HepG2 (cell line): ENCODE measurements at regions not wholly inside any gene's neighbourhood (a gene's known extent, or its start where the extent isn't known, plus 50 kb on each side); places are given as distances from the start of the nearest gene placed in this dataset.

ENCODE experiments used
- ATAC-seq: fragments of 200-7000 bp; cut with Tn5 transposase; 3 replicates; pipeline ENCODE4 v1.9.1; 2020; ENCODE audit warnings: mild to moderate bottlenecking, moderate library complexity
- BruUV-seq: library from RNA; stranded (reverse); fragments of 400-500 nt; replicated peaks from 2 replicates; lab custom pipeline; 2021; lab: Mats Ljungman, UMichigan
- CTCF ChIA-PET: fragments of 300-600 bp; formaldehyde crosslinking; extraction: SDS; loops from one replicate; lab custom pipeline; 2021; ENCODE audit warnings: low total read pairs, inconsistent platforms, low intra/inter-chr PET ratio; lab: Yijun Ruan, JAX
- POLR2A ChIA-PET: fragments of 350-600 bp; sonication (Branson Sonifier 250); formaldehyde crosslinking; loops from one replicate; lab custom pipeline; 2020; ENCODE audit warnings: antibody characterized with exemption, inconsistent platforms; lab: Yijun Ruan, JAX
- DNase-seq: peaks from one replicate; pipeline ENCODE4 v3.0.0-alpha.2; 2015; ENCODE audit warnings: low spot score
- FAIRE-seq: peaks from 3 replicates; lab custom pipeline; 2011; peaks lifted over from hg19 to GRCh38; lab: Jason Lieb, UNC
- H2AFZ ChIP-seq: one replicate; pipeline ENCODE4 v1.6.1; 2011; ENCODE audit warnings: low read length, inconsistent platforms
- H3K27ac ChIP-seq: fragments of 300-600 bp; 3 replicates; pipeline ENCODE4 v1.8.0; 2011; ENCODE audit warnings: mixed run types, mild to moderate bottlenecking, mixed read lengths, low read length, inconsistent platforms; ENCODE audit not compliant: insufficient read depth; ENCODE audit errors: extremely low read length
- H3K27me3 ChIP-seq, 2 experiments: fragments of 200-600 bp in 1 of 2; 2 replicates in 1 of 2; 3 replicates in 1 of 2; pipeline versions ENCODE4 v1.6.0 to v1.8.0; 2011; ENCODE audit warnings: low read length in 2 of 2, mild to moderate bottlenecking in 2 of 2, moderate library complexity in 2 of 2, inconsistent platforms in 1 of 2; ENCODE audit not compliant: insufficient read depth in 2 of 2, control insufficient read depth in 1 of 2
- H3K36me3 ChIP-seq, 2 experiments: fragments of 200-600 bp in 1 of 2; replicated peaks in 1 of 2; 2 replicates in 1 of 2; 3 replicates in 1 of 2; pipeline versions ENCODE4 v1.5.1 to v1.8.0; 2011; ENCODE audit warnings: low read length in 2 of 2, inconsistent platforms in 1 of 2; ENCODE audit not compliant: insufficient read depth in 2 of 2, control insufficient read depth in 1 of 2
- H3K4me1 ChIP-seq: 2 replicates; pipeline ENCODE4 v1.5.1; 2012; ENCODE audit warnings: low read length, inconsistent platforms; ENCODE audit not compliant: insufficient read depth
- H3K4me2 ChIP-seq: 2 replicates; pipeline ENCODE4 v1.6.0; 2011; ENCODE audit warnings: low read depth, low read length, inconsistent platforms
- H3K4me3 ChIP-seq, 3 experiments: fragments of 200-600 bp in 1 of 3; sonication (generic), shearing (Covaris generic) in 1 of 3; replicated peaks in 1 of 3; 2 replicates each; pipeline ENCODE4 v1.5.1; 2011 to 2016; ENCODE audit warnings: low read length in 3 of 3, inconsistent platforms in 2 of 3, low read depth in 2 of 3, mild to moderate bottlenecking in 2 of 3, control low read depth in 1 of 3, mixed read lengths in 1 of 3; ENCODE audit not compliant: insufficient read depth in 1 of 3
- H3K79me2 ChIP-seq: one replicate; pipeline ENCODE4 v1.6.1; 2011; ENCODE audit warnings: low read length, inconsistent platforms; ENCODE audit not compliant: insufficient read depth
- H3K9ac ChIP-seq: 2 replicates; pipeline ENCODE4 v1.6.0; 2011; ENCODE audit warnings: mild to moderate bottlenecking, low read depth, low read length, inconsistent platforms; ENCODE audit not compliant: insufficient read depth
- H3K9me3 ChIP-seq: 2 replicates; pipeline ENCODE4 v1.5.1; 2012; ENCODE audit warnings: mild to moderate bottlenecking, low read length
- H4K20me1 ChIP-seq: 2 replicates; pipeline ENCODE4 v1.6.0; 2011; ENCODE audit warnings: inconsistent platforms, mild to moderate bottlenecking, low read length, moderate library complexity; ENCODE audit not compliant: insufficient read depth
- BRF2 ChIP-seq: sonication (generic); formaldehyde crosslinking; IDR thresholded peaks from 2 replicates; pipeline ENCODE4 v1.8.1; 2022; ENCODE audit warnings: mild to moderate bottlenecking, missing genetic modification reagents
- MLX ChIP-seq: IDR thresholded peaks from 2 replicates; pipeline ENCODE4 v1.6.1; 2016
- MLXIP ChIP-seq: sonication (generic); formaldehyde crosslinking; IDR thresholded peaks from 2 replicates; pipeline ENCODE4 v1.9.0; 2021; ENCODE audit warnings: missing genetic modification reagents, borderline replicate concordance
- SIX4 ChIP-seq: sonication (generic); formaldehyde crosslinking; IDR thresholded peaks from 2 replicates; pipeline ENCODE4 v1.4.0; 2020; ENCODE audit warnings: missing genetic modification reagents
- SP2 ChIP-seq: sonication (generic); formaldehyde crosslinking; IDR thresholded peaks from 2 replicates; pipeline ENCODE4 v1.5.1; 2020; ENCODE audit warnings: mild to moderate bottlenecking, missing genetic modification reagents
- ZHX2 ChIP-seq, 2 experiments: sonication (generic) in 1 of 2; formaldehyde crosslinking in 1 of 2; IDR thresholded peaks; 2 replicates each; pipeline versions ENCODE4 v1.6.1 to v1.9.0; 2014 to 2022; ENCODE audit warnings: antibody characterized with exemption in 1 of 2, borderline replicate concordance in 1 of 2, inconsistent platforms in 1 of 2, low read depth in 1 of 2, missing genetic modification reagents in 1 of 2
- ZNF18 ChIP-seq: sonication (generic); formaldehyde crosslinking; IDR thresholded peaks from 2 replicates; pipeline ENCODE4 v1.8.0; 2022; ENCODE audit warnings: mild to moderate bottlenecking, missing genetic modification reagents; ENCODE audit not compliant: insufficient replicate concordance
- ZNF224 ChIP-seq: sonication (generic); formaldehyde crosslinking; IDR thresholded peaks from 2 replicates; pipeline ENCODE4 v1.5.0; 2020; ENCODE audit warnings: mild to moderate bottlenecking, missing genetic modification reagents
- WGBS: methylation state at CpG from one replicate; pipeline ENCODE4 v1.1.6; 2017; ENCODE audit warnings: low lambda C conversion rate; 5-methylcytosine and 5-hydroxymethylcytosine counted together
- in situ Hi-C: cut with HindIII; loops from 2 replicates; pipeline ENCODE4 v1.10.0; 2017; ENCODE audit warnings: low pct_unique_long_range_greater_than_20kb; ENCODE audit not compliant: extremely low pct_ligation_motif_present
- intact Hi-C: fragments of 100-400 bp; cut with micrococcal nuclease; formaldehyde crosslinking; loops from one replicate; pipeline ENCODE4 v1.10.0; 2022; ENCODE audit not compliant: unreplicated experiment

DNA sequence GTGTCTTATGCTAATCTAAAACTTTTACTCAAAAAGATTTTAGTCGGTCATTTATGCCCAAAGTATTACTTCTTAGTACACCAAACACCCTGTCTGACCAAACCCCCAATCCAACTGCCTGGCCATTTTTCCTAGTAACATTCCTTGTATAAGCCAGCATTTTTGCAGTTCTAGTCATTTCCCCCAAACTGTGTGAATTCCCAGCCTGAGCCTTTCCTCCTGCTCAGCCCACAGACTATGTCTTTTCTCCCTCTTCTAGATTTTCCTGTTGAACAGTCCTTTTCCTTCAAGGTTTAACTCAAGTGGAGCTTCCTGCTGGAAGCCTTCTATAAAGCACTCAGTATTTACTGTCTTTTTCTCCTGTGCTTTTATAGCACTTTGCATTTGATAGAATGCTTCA is 843.8 kb downstream of the USP25 start:
- no peak overlapping the region for H2AFZ ChIP-seq
- H3K36me3 ChIP-seq, result no peaks in the 10 kb centered on the region
- H3K4me3 ChIP-seq, result no peak overlapping the region
- no peak overlapping the region for H3K9ac ChIP-seq
- intact Hi-C loops, result no loop called here
- FAIRE-seq, result no peak
- H3K27ac ChIP-seq, result no peak overlapping the region
- POLR2A ChIA-PET, result no interaction called here
- no peak for ATAC-seq
- WGBS, result 81% methylated on average over 1 of the region's 1 CpG
- no peaks in the 10 kb centered on the region for H3K9me3 ChIP-seq
- in situ Hi-C loops, result no loop called here
- no peak overlapping the region for H3K4me2 ChIP-seq
- TF ChIP-seq MLXIP (CRISPR knock-in tag), result no peak
- no peak for TF ChIP-seq ZHX2 (IDR thresholded peaks at IDR 0.05; ENCODE audit: low read depth)
- TF ChIP-seq ZHX2 (CRISPR knock-in tag; IDR thresholded peaks at IDR 0.05; ENCODE audit: borderline replicate concordance), result no peak
- no peak for TF ChIP-seq SIX4
- no peak for TF ChIP-seq ZNF224 (CRISPR knock-in tag)
- TF ChIP-seq ZNF18 (CRISPR knock-in tag), result no peak
- TF ChIP-seq MLX (CRISPR knock-in tag), result no peak
- TF ChIP-seq SP2 (CRISPR knock-in tag), result no peak
- TF ChIP-seq BRF2, result no peak
- no peaks in the 10 kb centered on the region for H4K20me1 ChIP-seq
- no peaks in the 10 kb centered on the region for H3K27me3 ChIP-seq
- H3K4me1 ChIP-seq, result no peaks in the 10 kb centered on the region
- no peaks in the 10 kb centered on the region for H3K79me2 ChIP-seq
- no TSS peak for BruUV-seq
- DNase-seq, result no peak
- CTCF ChIA-PET, result no interaction called here
